Ovary (tissue), 3 donors: ENCODE measurements at regions not wholly inside any gene's neighbourhood (a gene's known extent, or its start where the extent isn't known, plus 50 kb on each side); places are given as distances from the start of the nearest gene placed in this dataset.

Experiments used
- POLR2A ChIP-seq: fragments of 450-650 bp; IDR thresholded peaks from one replicate; pipeline ENCODE4 v1.6.1; 2017; ENCODE audit warnings: antibody characterized with exemption, mild to moderate bottlenecking, moderate library complexity
- TF ChIP-seq, protein P1 (sequence below), 3 donors: fragments of 450-650 bp in 2 of 3; fragments of 200-600 bp in 1 of 3; IDR thresholded peaks; one replicate each; pipeline versions ENCODE4 v1.5.1 to v1.8.0; 2016 to 2022; ENCODE audit warnings: antibody characterized with exemption in 3 of 3, mild to moderate bottlenecking in 1 of 3
- donor health status: DM: no; HTN: no; CAD: no.

DNA sequence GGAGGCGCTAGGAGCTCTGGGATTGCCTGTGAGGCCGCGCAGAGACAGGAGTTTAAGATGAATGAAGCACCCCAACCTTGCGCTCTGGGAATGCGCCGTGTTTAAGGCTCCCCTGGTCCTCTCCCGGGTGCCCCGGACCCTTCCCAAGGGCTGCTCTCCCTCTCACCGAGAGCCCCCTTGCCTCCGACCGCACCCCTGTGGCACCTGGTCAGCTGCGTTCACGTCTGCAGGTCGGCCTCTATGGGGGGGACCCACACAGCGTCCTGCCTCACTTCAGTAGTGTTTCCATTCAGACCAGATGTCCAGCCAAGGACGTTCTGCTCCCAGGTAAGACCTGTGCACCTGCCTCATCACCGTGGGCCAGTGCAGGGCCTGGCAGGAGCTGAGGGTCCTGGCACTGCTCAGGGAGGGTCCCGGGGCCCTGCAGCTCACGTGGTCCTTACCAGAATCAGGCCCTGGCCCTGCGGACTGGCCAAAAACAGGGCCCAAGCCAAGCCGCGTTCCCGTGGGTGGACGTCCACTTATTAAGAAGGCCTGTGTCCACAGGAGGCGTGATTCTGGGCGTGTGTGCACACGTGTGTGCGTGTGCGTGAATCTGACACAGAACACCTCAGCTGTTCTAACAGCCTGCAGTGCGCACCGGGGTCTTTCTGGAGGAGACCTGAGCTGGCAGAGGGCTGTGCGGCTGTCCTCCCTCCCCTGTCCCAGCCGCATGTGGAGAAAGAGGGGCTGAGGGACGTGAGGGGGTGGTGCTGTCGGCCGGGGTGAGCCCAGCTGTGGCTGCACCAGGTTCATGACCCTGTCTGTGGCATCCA lies 79.9 kb upstream of the BHLHE23 start:
- TF ChIP-seq, protein P1, sequence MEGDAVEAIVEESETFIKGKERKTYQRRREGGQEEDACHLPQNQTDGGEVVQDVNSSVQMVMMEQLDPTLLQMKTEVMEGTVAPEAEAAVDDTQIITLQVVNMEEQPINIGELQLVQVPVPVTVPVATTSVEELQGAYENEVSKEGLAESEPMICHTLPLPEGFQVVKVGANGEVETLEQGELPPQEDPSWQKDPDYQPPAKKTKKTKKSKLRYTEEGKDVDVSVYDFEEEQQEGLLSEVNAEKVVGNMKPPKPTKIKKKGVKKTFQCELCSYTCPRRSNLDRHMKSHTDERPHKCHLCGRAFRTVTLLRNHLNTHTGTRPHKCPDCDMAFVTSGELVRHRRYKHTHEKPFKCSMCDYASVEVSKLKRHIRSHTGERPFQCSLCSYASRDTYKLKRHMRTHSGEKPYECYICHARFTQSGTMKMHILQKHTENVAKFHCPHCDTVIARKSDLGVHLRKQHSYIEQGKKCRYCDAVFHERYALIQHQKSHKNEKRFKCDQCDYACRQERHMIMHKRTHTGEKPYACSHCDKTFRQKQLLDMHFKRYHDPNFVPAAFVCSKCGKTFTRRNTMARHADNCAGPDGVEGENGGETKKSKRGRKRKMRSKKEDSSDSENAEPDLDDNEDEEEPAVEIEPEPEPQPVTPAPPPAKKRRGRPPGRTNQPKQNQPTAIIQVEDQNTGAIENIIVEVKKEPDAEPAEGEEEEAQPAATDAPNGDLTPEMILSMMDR (IDR thresholded peaks at IDR 0.05): no peak
- TF ChIP-seq POLR2A: no peak
